KBM-7 (cell line): ENCODE measurements at regions not wholly inside any gene's neighbourhood (a gene's known extent, or its start where the extent isn't known, plus 50 kb on each side); places are given as distances from the start of the nearest gene placed in this dataset.
"Not testable (repeated sequence)": the region's sequence is repeated elsewhere in the genome, so short reads cannot be mapped to it uniquely, and the experiment has no call there.

ENCODE experiments used
- DNase-seq: peaks from one replicate; pipeline ENCODE4 v3.0.0-alpha.2; 2015
- in situ Hi-C: fragments of 300-500 bp; cut with MboI; formaldehyde crosslinking; loops from 2 replicates; pipeline ENCODE4 v1.14.3; 2020; ENCODE audit warnings: low sequenced_read_pairs, low pct_unique_long_range_greater_than_20kb, mixed read lengths

DNA sequence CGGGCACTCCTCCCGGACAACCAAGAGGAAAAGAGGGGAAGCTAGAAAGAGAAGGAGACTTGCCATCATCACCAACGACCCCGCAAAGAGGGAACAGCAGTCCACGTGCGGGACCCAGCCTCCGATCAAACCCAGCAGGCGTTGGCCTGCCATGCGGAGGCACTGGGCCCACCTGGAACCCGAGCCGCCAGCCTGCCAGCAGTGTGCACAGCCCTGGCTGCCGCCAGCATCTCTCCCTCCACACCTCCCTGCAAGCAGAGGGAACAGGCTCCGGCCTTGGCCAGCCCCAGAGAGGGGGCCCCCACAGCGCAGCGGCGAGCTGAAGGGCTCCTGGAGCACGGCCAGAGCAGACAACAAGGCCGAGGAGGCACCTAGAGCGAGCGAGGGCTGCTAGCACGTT lies 1244.7 kb upstream of the B3GALT2 start:
- in situ Hi-C loops, result no loop called here

GRCh38 chr1:194420706-194421105 lies 1234.3 kb upstream of the B3GALT2 start:
- no peak for DNase-seq
- in situ Hi-C loops, result no loop called here

More for the DNA sequence above, 1244.7 kb upstream of the B3GALT2 start:
- no peak for DNase-seq

- in situ Hi-C loops, result no loop called here
- DNase-seq, result no peak
These were observed 1233.3 kb upstream of the B3GALT2 start for GRCh38 chr1:194419721-194420120.

DNA sequence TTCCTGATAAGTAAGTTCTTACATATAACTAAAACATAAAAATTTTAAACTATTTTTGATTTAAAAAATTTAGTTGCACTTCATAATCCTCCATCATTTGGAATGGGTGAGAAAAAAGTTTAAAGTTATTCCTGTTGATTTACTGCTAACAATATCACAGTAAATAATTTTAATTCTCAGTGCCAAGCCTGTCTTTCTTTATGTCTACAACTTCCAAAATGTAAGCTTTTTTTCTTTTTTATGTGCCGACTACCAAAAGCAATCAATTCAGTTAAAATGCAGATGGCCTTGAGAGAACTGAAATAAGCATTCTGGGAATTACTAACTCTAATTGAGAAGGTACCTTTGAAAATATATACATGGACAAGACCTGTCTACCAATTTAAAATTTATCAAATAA lies 1224.3 kb upstream of the B3GALT2 start:
- in situ Hi-C loops, result no loop called here
- no peak for DNase-seq

DNA sequence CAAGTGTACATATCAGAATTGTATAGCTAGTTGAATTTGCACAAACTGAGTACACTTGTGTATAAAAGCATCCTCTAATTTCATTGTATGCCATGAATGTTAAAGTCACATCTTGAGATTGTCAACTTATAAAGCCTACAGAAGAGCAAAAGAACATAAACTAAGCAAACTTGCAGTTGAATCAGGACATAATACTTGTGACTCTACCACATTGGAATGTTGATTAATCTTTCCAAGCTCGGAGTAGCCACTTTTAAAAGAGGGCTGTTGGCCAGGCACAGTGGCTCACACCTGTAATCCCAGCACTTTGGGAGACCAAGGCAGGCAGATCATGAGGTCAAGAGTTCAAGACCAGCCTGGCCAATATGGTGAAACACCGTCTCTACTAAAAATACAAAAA lies 1220.8 kb upstream of the B3GALT2 start:
- in situ Hi-C loops, DNase-seq: not testable (repeated sequence)

GRCh38 chr1:194394676-194395075 lies 1208.3 kb upstream of the B3GALT2 start:
- in situ Hi-C loops, result no loop called here
- no peak for DNase-seq

DNA sequence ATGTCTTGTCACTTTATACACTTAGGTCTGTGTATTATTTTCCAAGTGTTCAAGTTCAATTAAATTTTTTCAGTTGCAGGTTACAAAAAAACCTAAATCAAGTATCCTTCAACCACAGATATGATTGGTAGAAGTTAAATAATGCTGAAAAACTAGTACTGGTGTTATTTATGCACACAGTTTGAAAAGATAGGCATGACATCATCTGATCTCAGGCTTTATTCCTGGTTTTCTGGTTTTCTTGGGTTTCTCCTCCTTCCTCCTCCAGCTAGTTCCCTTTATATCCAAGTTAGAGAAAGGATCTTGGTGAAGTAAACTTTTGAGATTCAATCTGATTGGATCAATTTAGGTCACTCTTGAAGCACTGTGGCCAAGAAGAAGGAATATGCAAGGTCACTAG lies 1201.1 kb upstream of the B3GALT2 start:
- in situ Hi-C loops, result no loop called here
- no peak for DNase-seq

DNA sequence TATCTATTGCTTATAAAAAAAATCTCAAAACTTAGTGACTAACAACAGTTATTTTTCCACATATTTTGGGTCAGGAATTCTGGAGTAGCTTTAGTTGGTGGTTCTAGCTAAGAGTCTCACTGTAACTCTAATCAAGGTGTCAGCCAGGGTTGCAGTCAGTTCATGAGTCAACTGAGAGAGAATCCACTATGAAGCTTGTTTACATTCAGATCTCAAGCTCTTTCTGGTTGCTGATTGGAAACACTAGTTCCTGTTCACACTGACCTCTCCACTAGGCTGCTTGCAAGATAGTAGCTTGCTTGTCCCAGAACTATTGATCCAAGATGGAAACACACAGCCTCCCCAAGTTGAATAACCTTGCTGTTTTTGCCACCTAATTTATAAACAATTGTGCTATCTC lies 1192.1 kb upstream of the B3GALT2 start:
- no peak for DNase-seq
- in situ Hi-C loops, result no loop called here

GRCh38 chr1:194374649-194375048 lies 1188.2 kb upstream of the B3GALT2 start:
- DNase-seq, result no peak
- in situ Hi-C loops, result no loop called here

DNA sequence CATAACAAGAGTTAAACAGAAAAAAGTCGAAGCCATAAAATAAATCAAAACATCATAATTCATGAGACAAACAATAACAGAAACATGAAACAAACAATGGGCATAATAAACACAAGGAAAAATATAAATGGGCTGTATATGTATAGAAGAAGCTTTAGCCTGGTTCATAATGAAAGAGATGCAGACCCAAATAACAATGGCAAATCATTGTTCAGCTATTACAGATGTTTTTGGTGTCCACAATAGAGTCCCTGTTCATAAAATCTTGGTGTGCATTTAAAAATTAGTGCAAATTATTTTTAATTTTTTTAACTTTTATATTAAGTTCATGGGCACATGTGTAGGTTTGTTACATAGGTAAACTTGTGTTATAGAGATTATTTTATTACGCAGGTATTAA lies 1185.9 kb upstream of the B3GALT2 start:
- in situ Hi-C loops, result no loop called here

GRCh38 chr1:194369622-194370021 lies 1183.2 kb upstream of the B3GALT2 start:
- no peak for DNase-seq
- in situ Hi-C loops, result no loop called here

More for the DNA sequence above, 1185.9 kb upstream of the B3GALT2 start:
- DNase-seq, result no peak

- DNase-seq, result no peak
- in situ Hi-C loops, result no loop called here
These were observed 1182.6 kb upstream of the B3GALT2 start for GRCh38 chr1:194369060-194369459.

DNA sequence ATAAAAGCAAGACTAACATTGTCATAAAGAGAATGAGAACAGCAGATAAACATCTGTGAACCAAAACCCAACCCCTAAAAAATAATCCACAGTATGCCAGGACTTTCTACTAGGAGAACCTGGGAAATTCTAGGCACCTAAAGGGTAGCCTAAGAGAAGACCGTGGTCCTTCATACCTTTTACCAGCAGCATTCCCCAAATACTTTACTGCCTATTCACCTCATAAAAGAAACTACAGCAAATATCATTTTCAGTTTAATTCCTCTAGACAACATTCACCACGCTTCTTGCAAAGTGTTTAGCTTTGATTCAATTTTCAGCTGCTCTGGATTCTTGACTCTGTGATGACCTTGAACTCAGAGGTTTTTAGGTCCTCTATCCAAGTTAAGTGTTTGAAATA lies 1180.7 kb upstream of the B3GALT2 start:
- DNase-seq, result no peak
- in situ Hi-C loops, result no loop called here

GRCh38 chr1:194366705-194367104 lies 1180.3 kb upstream of the B3GALT2 start:
- in situ Hi-C loops, result no loop called here
- DNase-seq, result no peak

DNA sequence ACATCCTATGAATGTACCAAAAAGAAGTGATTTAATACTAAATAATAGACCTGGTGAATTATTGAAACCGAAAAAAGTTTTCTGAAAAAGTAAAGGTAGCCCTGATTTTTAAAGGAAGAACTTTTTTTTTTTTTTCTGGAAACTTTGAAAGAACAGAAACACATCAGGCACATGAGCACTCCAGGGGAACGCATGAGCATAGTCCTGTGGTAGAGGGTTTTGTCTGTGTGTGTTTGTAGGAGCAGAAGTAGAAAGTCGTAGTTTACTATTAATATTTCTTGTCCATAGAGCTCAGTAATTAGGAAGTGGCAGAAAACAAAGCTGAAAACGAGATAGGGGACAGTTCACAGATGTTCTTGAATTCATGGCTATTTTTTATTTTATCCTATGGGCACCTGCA lies 1175.9 kb upstream of the B3GALT2 start:
- DNase-seq, result no peak
- in situ Hi-C loops, result no loop called here

- DNase-seq, result no peak
- in situ Hi-C loops, result no loop called here
These were observed 1175.1 kb upstream of the B3GALT2 start for GRCh38 chr1:194361374-194362131.

- in situ Hi-C loops, result no loop called here
These were observed 1171.8 kb upstream of the B3GALT2 start for GRCh38 chr1:194358208-194358581.

DNA sequence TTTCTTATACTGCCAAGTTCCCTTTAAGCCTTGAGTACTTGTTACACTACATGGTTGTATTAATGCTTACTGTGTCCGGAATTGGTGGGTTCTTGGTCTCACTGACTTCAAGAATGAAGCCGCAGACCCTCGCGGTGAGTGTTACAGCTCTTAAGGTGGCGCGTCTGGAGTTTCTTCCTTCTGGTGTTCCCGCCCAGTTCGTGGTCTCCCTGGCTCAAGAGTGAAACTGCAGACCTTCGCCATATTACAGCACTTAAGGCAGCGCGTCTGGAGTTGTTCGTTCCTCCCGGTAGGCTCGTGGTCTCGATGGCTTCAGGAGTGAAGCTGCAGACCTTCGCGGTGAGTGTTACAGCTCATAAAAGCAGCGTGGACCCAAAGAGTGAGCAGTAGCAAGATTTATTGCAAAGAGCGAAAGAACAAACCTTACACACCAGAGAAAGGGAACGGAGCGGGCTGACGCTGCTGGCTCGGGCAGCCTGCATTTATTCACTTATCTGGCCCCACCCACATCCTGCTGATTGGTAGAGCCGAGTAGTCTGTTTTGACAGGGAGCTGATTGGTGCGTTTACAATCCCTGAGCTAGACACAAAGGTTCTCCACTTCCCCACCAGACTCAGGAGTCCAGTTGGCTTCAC lies 1171.3 kb upstream of the B3GALT2 start:
- DNase-seq, in situ Hi-C loops: not testable (repeated sequence)

More at GRCh38 chr1:194358208-194358581, 1171.8 kb upstream of the B3GALT2 start:
- no peak for DNase-seq

- in situ Hi-C loops, result no loop called here
These were observed 1169.2 kb upstream of the B3GALT2 start for GRCh38 chr1:194355488-194356106.

GRCh38 chr1:194353121-194353520 lies 1166.7 kb upstream of the B3GALT2 start:
- in situ Hi-C loops, result no loop called here
- DNase-seq, result no peak

More at GRCh38 chr1:194355488-194356106, 1169.2 kb upstream of the B3GALT2 start:
- DNase-seq, result no peak
